Esophagus muscularis mucosa (tissue), 4 donors: ENCODE measurements at regions not wholly inside any gene's neighbourhood (a gene's known extent, or its start where the extent isn't known, plus 50 kb on each side); places are given as distances from the start of the nearest gene placed in this dataset.

ENCODE experiments used
- CTCF ChIP-seq, 3 experiments: fragments of 200-600 bp in 2 of 3; fragments of 450-650 bp in 1 of 3; sonication (generic) in 2 of 3; IDR thresholded peaks; one replicate each; pipeline ENCODE4 v1.5.1; 2017 to 2019; ENCODE audit warnings: antibody characterized with exemption in 3 of 3, mild to moderate bottlenecking in 2 of 3, moderate library complexity in 1 of 3
- EP300 ChIP-seq: sonication (generic); formaldehyde crosslinking; IDR thresholded peaks from one replicate; pipeline ENCODE4 v1.6.1; 2017; ENCODE audit warnings: antibody characterized with exemption
- POLR2A ChIP-seq: fragments of 450-650 bp; IDR thresholded peaks from one replicate; pipeline ENCODE4 v1.6.1; 2017; ENCODE audit warnings: antibody characterized with exemption, moderate library complexity, mild to moderate bottlenecking, low read depth
- POLR2AphosphoS5 ChIP-seq, 2 donors: sonication (generic); formaldehyde crosslinking; IDR thresholded peaks; one replicate each; pipeline ENCODE4 v1.6.1; 2017; ENCODE audit warnings: antibody characterized with exemption in 2 of 2

- TF ChIP-seq CTCF (IDR thresholded peaks at IDR 0.05), result no peak
- TF ChIP-seq EP300, result no peak
- TF ChIP-seq POLR2AphosphoS5 (IDR thresholded peaks at IDR 0.05), result no peak
- no peak for TF ChIP-seq POLR2A
Observed at GRCh38 chr1:97999320-97999719, 78.5 kb upstream of the DPYD start.
